ENCODE measurements at regions not wholly inside any gene's neighbourhood (a gene's known extent, or its start where the extent isn't known, plus 50 kb on each side); places are given as distances from the start of the nearest gene placed in this dataset.
"Not testable (repeated sequence)": the region's sequence is repeated elsewhere in the genome, so short reads cannot be mapped to it uniquely, and the experiment has no call there.

- H4K20me1 ChIP-seq (ENCODE audit: insufficient read depth, low read length): no peaks in the 10 kb centered on the region
- no peak overlapping the region for H3K4me2 ChIP-seq (ENCODE audit: low read length)
- no peaks in the 10 kb centered on the region for H3K9me3 ChIP-seq (ENCODE audit: insufficient read depth, low read length)
- H3K4me1 ChIP-seq (ENCODE audit: low read length): no peaks in the 10 kb centered on the region
- H3K4me3 ChIP-seq (ENCODE audit: low read length): no peak overlapping the region
- no peaks in the 10 kb centered on the region for H3K36me3 ChIP-seq (replicated peaks; ENCODE audit: low read depth, low read length)
- no peak overlapping the region for H2AFZ ChIP-seq (ENCODE audit: low read depth, low read length)
- H3K79me2 ChIP-seq (ENCODE audit: low read length): no peaks in the 10 kb centered on the region
- no peak overlapping the region for H3K27ac ChIP-seq (ENCODE audit: low read length)
- H3K27me3 ChIP-seq (ENCODE audit: low read depth, low read length): no peaks in the 10 kb centered on the region
- TF ChIP-seq EZH2phosphoT487 (IDR thresholded peaks at IDR 0.05; ENCODE audit: low read depth): no peak
- TF ChIP-seq CTCF (IDR thresholded peaks at IDR 0.05; ENCODE audit: low read depth, low read length): no peak
- no peak overlapping the region for H3K9ac ChIP-seq (ENCODE audit: low read length)
Measured at GRCh38 chr11:41536021-41536568, 76.6 kb upstream of the LRRC4C start.

GRCh38 chr11:41544902-41545301 lies 85.5 kb upstream of the LRRC4C start:
- not testable (repeated sequence) for H3K9ac ChIP-seq (ENCODE audit: low read length); H3K27me3 ChIP-seq (ENCODE audit: low read depth, low read length); H3K4me3 ChIP-seq (ENCODE audit: low read length); H2AFZ ChIP-seq (ENCODE audit: low read depth, low read length); H3K36me3 ChIP-seq (replicated peaks; ENCODE audit: low read depth, low read length); H3K9me3 ChIP-seq (ENCODE audit: insufficient read depth, low read length); H3K27ac ChIP-seq (ENCODE audit: low read length); H3K4me1 ChIP-seq (ENCODE audit: low read length); H3K79me2 ChIP-seq (ENCODE audit: low read length); H3K4me2 ChIP-seq (ENCODE audit: low read length); H4K20me1 ChIP-seq (ENCODE audit: insufficient read depth, low read length)

- no peaks in the 10 kb centered on the region for H3K79me2 ChIP-seq (ENCODE audit: low read length)
- peak overlapping the region; percentile 60 for H3K4me3 ChIP-seq (ENCODE audit: low read length)
- H3K27ac ChIP-seq (ENCODE audit: low read length): peak overlapping the region; percentile 41
- no peaks in the 10 kb centered on the region for H3K9me3 ChIP-seq (ENCODE audit: insufficient read depth, low read length)
- H3K4me1 ChIP-seq (ENCODE audit: low read length): peaks cover 26% of the 10 kb centered on the region
- no peaks in the 10 kb centered on the region for H4K20me1 ChIP-seq (ENCODE audit: insufficient read depth, low read length)
- peak overlapping the region; percentile 77 for H3K4me2 ChIP-seq (ENCODE audit: low read length)
- peak overlapping the region; percentile 98 for H2AFZ ChIP-seq (ENCODE audit: low read depth, low read length)
- H3K27me3 ChIP-seq (ENCODE audit: low read depth, low read length): no peaks in the 10 kb centered on the region
- no peaks in the 10 kb centered on the region for H3K36me3 ChIP-seq (replicated peaks; ENCODE audit: low read depth, low read length)
- H3K9ac ChIP-seq (ENCODE audit: low read length): peak overlapping the region; percentile 53
- no peak for TF ChIP-seq CTCF (IDR thresholded peaks at IDR 0.05; ENCODE audit: low read depth, low read length)
- no peak for TF ChIP-seq EZH2phosphoT487 (IDR thresholded peaks at IDR 0.05; ENCODE audit: low read depth)
Measured at GRCh38 chr11:41578421-41579051, 119.1 kb upstream of the LRRC4C start.

- H2AFZ ChIP-seq (ENCODE audit: low read depth, low read length): 0 out of 2 replicates have a peak overlapping the region, but pooled peaks have one; percentile 7
- H3K4me3 ChIP-seq (ENCODE audit: low read length): no peak overlapping the region
- no peaks in the 10 kb centered on the region for H3K9me3 ChIP-seq (ENCODE audit: insufficient read depth, low read length)
- H3K27me3 ChIP-seq (ENCODE audit: low read depth, low read length): no peaks in the 10 kb centered on the region
- H3K9ac ChIP-seq (ENCODE audit: low read length): no peak overlapping the region
- no peaks in the 10 kb centered on the region for H4K20me1 ChIP-seq (ENCODE audit: insufficient read depth, low read length)
- H3K79me2 ChIP-seq (ENCODE audit: low read length): no peaks in the 10 kb centered on the region
- H3K36me3 ChIP-seq (replicated peaks; ENCODE audit: low read depth, low read length): no peaks in the 10 kb centered on the region
- H3K4me1 ChIP-seq (ENCODE audit: low read length): peaks cover 26% of the 10 kb centered on the region
- H3K4me2 ChIP-seq (ENCODE audit: low read length): no peak overlapping the region
- H3K27ac ChIP-seq (ENCODE audit: low read length): no peak overlapping the region
- TF ChIP-seq CTCF (IDR thresholded peaks at IDR 0.05; ENCODE audit: low read depth, low read length) (no peak), EZH2phosphoT487 (IDR thresholded peaks at IDR 0.05; ENCODE audit: low read depth) (no peak)
Measured at GRCh38 chr11:41579546-41579945, 120.1 kb upstream of the LRRC4C start.

Data from OCI-LY3 (cell line).